Liver (tissue), 8 donors: ENCODE measurements at regions not wholly inside any gene's neighbourhood (a gene's known extent, or its start where the extent isn't known, plus 50 kb on each side); places are given as distances from the start of the nearest gene placed in this dataset.

ENCODE experiments used
- DNase-seq: peaks from one replicate; pipeline ENCODE4 v3.0.0-alpha.2; 2017; ENCODE audit warnings: low spot score
- H3K27ac ChIP-seq, 2 donors: one replicate each; pipeline ENCODE4 v1.7.0; 2013; ENCODE audit warnings: inconsistent platforms in 2 of 2, low read length in 2 of 2, control low read depth in 1 of 2, low read depth in 1 of 2, mild to moderate bottlenecking in 1 of 2
- H3K27me3 ChIP-seq, 4 donors: one replicate each; pipeline versions ENCODE4 v1.6.1 to v1.7.0; 2013; ENCODE audit warnings: low read length in 3 of 4, inconsistent platforms in 1 of 4, mild to moderate bottlenecking in 1 of 4, moderate library complexity in 1 of 4; ENCODE audit not compliant: control insufficient read depth in 4 of 4, insufficient read depth in 4 of 4
- H3K36me3 ChIP-seq, 4 donors: one replicate each; pipeline versions ENCODE4 v1.6.1 to v1.7.0; 2013; ENCODE audit warnings: low read length in 3 of 4, mild to moderate bottlenecking in 3 of 4, low read depth in 1 of 4, moderate library complexity in 1 of 4; ENCODE audit not compliant: control insufficient read depth in 4 of 4, insufficient read depth in 3 of 4
- H3K4me1 ChIP-seq, 4 donors: one replicate each; pipeline versions ENCODE4 v1.6.1 to v1.7.0; 2013; ENCODE audit warnings: low read length in 3 of 4, mild to moderate bottlenecking in 3 of 4, moderate library complexity in 1 of 4; ENCODE audit not compliant: control insufficient read depth in 4 of 4, insufficient read depth in 4 of 4
- H3K4me3 ChIP-seq, 3 donors: one replicate each; pipeline versions ENCODE4 v1.6.1 to v1.7.0; 2013; ENCODE audit warnings: low read length in 3 of 3, control low read depth in 1 of 3, low read depth in 1 of 3, mild to moderate bottlenecking in 1 of 3
- H3K9ac ChIP-seq, 2 donors: one replicate each; pipeline ENCODE4 v1.7.0; 2013; ENCODE audit warnings: low read length in 2 of 2, mild to moderate bottlenecking in 2 of 2, moderate library complexity in 2 of 2, control low read depth in 1 of 2, low read depth in 1 of 2
- H3K9me3 ChIP-seq, 4 donors: one replicate each; pipeline versions ENCODE4 v1.6.1 to v1.7.0; 2013; ENCODE audit warnings: low read length in 3 of 4; ENCODE audit not compliant: control insufficient read depth in 4 of 4
- ATF3 ChIP-seq: IDR thresholded peaks from 2 replicates; pipeline ENCODE4 v1.6.1; 2016; ENCODE audit warnings: antibody characterized with exemption
- CTCF ChIP-seq: fragments of 150-350 bp; IDR thresholded peaks from 2 replicates; pipeline ENCODE4 v1.5.1; 2017; ENCODE audit warnings: improper control_type of control experiment, low read depth, low read length; ENCODE audit not compliant: missing input control
- EGR1 ChIP-seq, 2 donors: IDR thresholded peaks; 2 replicates each; pipeline ENCODE4 v1.6.1; 2016 to 2018; ENCODE audit warnings: antibody characterized with exemption in 2 of 2, low read depth in 2 of 2
- FOXA1 ChIP-seq: IDR thresholded peaks from 2 replicates; pipeline ENCODE4 v1.6.1; 2016; ENCODE audit warnings: antibody characterized with exemption
- FOXA2 ChIP-seq: IDR thresholded peaks from 2 replicates; pipeline ENCODE4 v1.6.1; 2016; ENCODE audit warnings: antibody characterized with exemption
- GABPA ChIP-seq, 2 donors: IDR thresholded peaks in 1 of 2; conservative IDR thresholded peaks in 1 of 2; 2 replicates each; pipeline ENCODE4 v1.6.1; 2016; ENCODE audit warnings: antibody characterized with exemption in 2 of 2, mild to moderate bottlenecking in 1 of 2, moderate library complexity in 1 of 2
- HNF4A ChIP-seq, 2 donors: conservative IDR thresholded peaks; 2 replicates each; pipeline ENCODE4 v1.6.1; 2016; ENCODE audit warnings: antibody characterized with exemption in 2 of 2, mild to moderate bottlenecking in 2 of 2
- HNF4G ChIP-seq: IDR thresholded peaks from 2 replicates; pipeline ENCODE4 v1.6.1; 2016; ENCODE audit warnings: antibody characterized with exemption
- JUND ChIP-seq, 2 donors: IDR thresholded peaks; 2 replicates each; pipeline ENCODE4 v1.6.1; 2016; ENCODE audit warnings: antibody characterized with exemption in 2 of 2
- MAX ChIP-seq: IDR thresholded peaks from 2 replicates; pipeline ENCODE4 v1.6.1; 2016; ENCODE audit warnings: antibody characterized with exemption
- NR2F2 ChIP-seq: IDR thresholded peaks from 2 replicates; pipeline ENCODE4 v1.6.1; 2016; ENCODE audit warnings: antibody characterized with exemption
- RAD21 ChIP-seq, 2 donors: IDR thresholded peaks; 2 replicates each; pipeline ENCODE4 v1.6.1; 2016; ENCODE audit warnings: antibody characterized with exemption in 2 of 2, mild to moderate bottlenecking in 2 of 2
- REST ChIP-seq: IDR thresholded peaks from 2 replicates; pipeline ENCODE4 v1.6.1; 2016; ENCODE audit warnings: antibody characterized with exemption, mild to moderate bottlenecking
- RXRA ChIP-seq, 2 donors: IDR thresholded peaks; 2 replicates each; pipeline ENCODE4 v1.6.1; 2017 to 2018; ENCODE audit warnings: antibody characterized with exemption in 2 of 2, mild to moderate bottlenecking in 1 of 2
- SP1 ChIP-seq: IDR thresholded peaks from 2 replicates; pipeline ENCODE4 v1.6.1; 2018; ENCODE audit warnings: antibody characterized with exemption, mild to moderate bottlenecking
- TAF1 ChIP-seq: conservative IDR thresholded peaks from 2 replicates; pipeline ENCODE4 v1.6.1; 2016; ENCODE audit warnings: antibody characterized with exemption, mild to moderate bottlenecking
- YY1 ChIP-seq: IDR thresholded peaks from 2 replicates; pipeline ENCODE4 v1.6.1; 2016; ENCODE audit warnings: antibody characterized with exemption, mild to moderate bottlenecking
- ZBTB33 ChIP-seq: IDR thresholded peaks from 2 replicates; pipeline ENCODE4 v1.6.1; 2016; ENCODE audit warnings: antibody characterized with exemption
- WGBS: extraction: QIAGEN DNeasy Blood & Tissue Kit; methylation state at CpG from one replicate; pipeline ENCODE4 v1.1.7; 2013; 5-methylcytosine and 5-hydroxymethylcytosine counted together
- donor health status: healthy.
- donor health status: healthy.
- donor health status: healthy.
- donor health status: healthy.
- donor health status: healthy.

GRCh38 chr10:45154502-45154901, 153.8 kb downstream of the ZNF22 start:
- H3K9ac ChIP-seq: no peak overlapping the region
- no peaks in the 10 kb centered on the region for H3K4me1 ChIP-seq
- no peaks in the 10 kb centered on the region for H3K36me3 ChIP-seq
- 93% methylated on average over 3 of the region's 3 CpGs for WGBS
- TF ChIP-seq RXRA (IDR thresholded peaks at IDR 0.05) (no peak), NR2F2 (no peak), JUND (IDR thresholded peaks at IDR 0.05) (no peak), RAD21 (IDR thresholded peaks at IDR 0.05) (no peak), SP1 (no peak), CTCF (no peak), EGR1 (IDR thresholded peaks at IDR 0.05; ENCODE audit: low read depth in 2 of 2) (no peak), TAF1 (no peak), FOXA1 (no peak), GABPA (IDR thresholded peaks at IDR 0.05 in 1 of 2, conservative IDR thresholded peaks at IDR 0.05 in 1 of 2) (no peak), ZBTB33 (no peak)
- no peaks in the 10 kb centered on the region for H3K27me3 ChIP-seq
- H3K4me3 ChIP-seq: no peak overlapping the region
- no peaks in the 10 kb centered on the region for H3K9me3 ChIP-seq
- H3K27ac ChIP-seq: no peak overlapping the region
- DNase-seq: no peak

- Histone ChIP-seq H3K9me3 (no peaks in the 10 kb centered on the region), H3K4me1 (no peaks in the 10 kb centered on the region), H3K4me3 (no peak overlapping the region), H3K36me3 (no peaks in the 10 kb centered on the region), H3K9ac (no peak overlapping the region), H3K27ac (no peak overlapping the region), H3K27me3 (no peaks in the 10 kb centered on the region)
- TF ChIP-seq FOXA1 (no peak), ATF3 (no peak), GABPA (IDR thresholded peaks at IDR 0.05 in 1 of 2, conservative IDR thresholded peaks at IDR 0.05 in 1 of 2) (no peak), YY1 (no peak), JUND (IDR thresholded peaks at IDR 0.05) (no peak), NR2F2 (no peak), EGR1 (IDR thresholded peaks at IDR 0.05; ENCODE audit: low read depth in 2 of 2) (no peak), RAD21 (IDR thresholded peaks at IDR 0.05) (no peak), RXRA (IDR thresholded peaks at IDR 0.05) (no peak), ZBTB33 (no peak), MAX (no peak), TAF1 (no peak), REST (no peak), CTCF (no peak), HNF4G (no peak), FOXA2 (no peak), SP1 (no peak), HNF4A (conservative IDR thresholded peaks at IDR 0.05) (no peak)
- WGBS: 82% methylated on average over 5 of the region's 5 CpGs
- no peak for DNase-seq
These were observed 155.1 kb downstream of the ZNF22 start for GRCh38 chr10:45155784-45156183.
